HG03097 (cell line): ENCODE measurements at regions not wholly inside any gene's neighbourhood (a gene's known extent, or its start where the extent isn't known, plus 50 kb on each side); places are given as distances from the start of the nearest gene placed in this dataset.
"Not testable (repeated sequence)": the region's sequence is repeated elsewhere in the genome, so short reads cannot be mapped to it uniquely, and the experiment has no call there.

Experiments
- ATAC-seq: cut with Tn5 transposase; IDR thresholded peaks from one replicate; pipeline ENCODE4 v1.9.1; 2021; ENCODE audit not compliant: unreplicated experiment, low FRiP score

GRCh38 chr3:72505539-72506405, 342.5 kb downstream of the SHQ1 start:
- no peak for ATAC-seq

GRCh38 chr3:72497501-72497900, 350.7 kb downstream of the SHQ1 start:
- ATAC-seq = not testable (repeated sequence)

- ATAC-seq = no peak
Observed at GRCh38 chr3:72496051-72496670, 352.1 kb downstream of the SHQ1 start.

GRCh38 chr3:72494626-72495025, 353.6 kb downstream of the SHQ1 start:
- ATAC-seq = no peak

GRCh38 chr3:72494130-72494529, 354.1 kb downstream of the SHQ1 start:
- no peak for ATAC-seq

GRCh38 chr3:72492240-72492639, 356.0 kb downstream of the SHQ1 start:
- ATAC-seq = no peak

- no peak for ATAC-seq
Observed at GRCh38 chr3:72490688-72491435, 357.4 kb downstream of the SHQ1 start.

- no peak for ATAC-seq
Observed at GRCh38 chr3:72489901-72490300, 358.3 kb downstream of the SHQ1 start.

- no peak for ATAC-seq
Observed at GRCh38 chr3:72488738-72489035, 359.6 kb downstream of the SHQ1 start.

GRCh38 chr3:72487946-72488737, 360.1 kb downstream of the SHQ1 start:
- ATAC-seq = no peak

GRCh38 chr3:72487078-72487765, 361.0 kb downstream of the SHQ1 start:
- no peak for ATAC-seq

- ATAC-seq = no peak
Observed at GRCh38 chr3:72485641-72486040, 362.6 kb downstream of the SHQ1 start.

- ATAC-seq = no peak
Observed at GRCh38 chr3:72483554-72484104, 364.6 kb downstream of the SHQ1 start.

GRCh38 chr3:72482589-72483321, 365.5 kb downstream of the SHQ1 start:
- no peak for ATAC-seq

- ATAC-seq = no peak
Observed at GRCh38 chr3:72481542-72481941, 366.7 kb downstream of the SHQ1 start.

- ATAC-seq = no peak
Observed at GRCh38 chr3:72480366-72480765, 367.9 kb downstream of the SHQ1 start.

- ATAC-seq = no peak
Observed at GRCh38 chr3:72479651-72480215, 368.5 kb downstream of the SHQ1 start.

GRCh38 chr3:72476139-72476483, 372.1 kb downstream of the SHQ1 start:
- no peak for ATAC-seq
